Endothelial cell of umbilical vein (primary cell): ENCODE measurements at regions not wholly inside any gene's neighbourhood (a gene's known extent, or its start where the extent isn't known, plus 50 kb on each side); places are given as distances from the start of the nearest gene placed in this dataset.

Experiments
- BruUV-seq: library from RNA; stranded (reverse); fragments of 400-500 nt; replicated peaks from 2 replicates; lab custom pipeline; 2021; lab: Mats Ljungman, UMichigan
- CTCF ChIA-PET: fragments of 300-600, 350-600 bp; sonication (Branson Sonifier 250); formaldehyde crosslinking; loops from one replicate; lab custom pipeline; 2021; ENCODE audit warnings: antibody characterized with exemption, inconsistent platforms; lab: Charles Lee
- POLR2A ChIA-PET: fragments of 300-600, 350-600 bp; sonication (Branson Sonifier 250); formaldehyde crosslinking; loops from one replicate; lab custom pipeline; 2021; ENCODE audit warnings: antibody characterized with exemption, inconsistent platforms; lab: Charles Lee
- DNase-seq: peaks from one replicate; pipeline ENCODE4 v3.0.0-alpha.2; 2011; ENCODE audit warnings: low read depth, low spot score
- FAIRE-seq: peaks from 2 replicates; lab custom pipeline; 2011; peaks lifted over from hg19 to GRCh38; lab: Jason Lieb, UNC
- H2AFZ ChIP-seq: 2 replicates; pipeline ENCODE4 v1.6.0; 2012; ENCODE audit warnings: low read depth, low read length, control low read depth, inconsistent platforms
- H3K27ac ChIP-seq: 2 replicates; pipeline ENCODE4 v1.5.1; 2011; ENCODE audit warnings: low read depth, mild to moderate bottlenecking, control low read depth, low read length, moderate library complexity; ENCODE audit not compliant: insufficient read depth
- H3K27me3 ChIP-seq, 2 experiments: 2 replicates each; pipeline versions ENCODE4 v1.6.0 to v1.6.1; 2011; ENCODE audit warnings: low read length in 2 of 2, mixed read lengths in 1 of 2; ENCODE audit not compliant: control insufficient read depth in 2 of 2, insufficient read depth in 2 of 2
- H3K36me3 ChIP-seq, 2 experiments: 2 replicates in 1 of 2; 3 replicates in 1 of 2; pipeline ENCODE4 v1.5.1; 2011; ENCODE audit warnings: low read length in 2 of 2, mild to moderate bottlenecking in 1 of 2, moderate library complexity in 1 of 2; ENCODE audit not compliant: control insufficient read depth in 2 of 2, insufficient read depth in 2 of 2; ENCODE audit errors: extremely low read depth in 1 of 2
- H3K4me1 ChIP-seq: 3 replicates; pipeline ENCODE4 v1.5.1; 2011; ENCODE audit warnings: mild to moderate bottlenecking, low read length; ENCODE audit not compliant: control insufficient read depth, insufficient read depth; ENCODE audit errors: extremely low read depth
- H3K4me2 ChIP-seq: 2 replicates; pipeline ENCODE4 v1.6.1; 2011; ENCODE audit warnings: low read length, control low read depth, mixed read lengths; ENCODE audit not compliant: insufficient read depth
- H3K4me3 ChIP-seq, 3 experiments: fragments of 200-600 bp in 1 of 3; sonication (generic), shearing (Covaris generic) in 1 of 3; replicated peaks in 1 of 3; 2 replicates each; pipeline ENCODE4 v1.5.1; 2011 to 2016; ENCODE audit warnings: control low read depth in 3 of 3, low read length in 3 of 3, mild to moderate bottlenecking in 2 of 3, inconsistent platforms in 1 of 3, low read depth in 1 of 3, moderate library complexity in 1 of 3; ENCODE audit not compliant: insufficient read depth in 1 of 3
- H3K79me2 ChIP-seq: 2 replicates; pipeline ENCODE4 v1.6.0; 2012; ENCODE audit warnings: low read length, inconsistent platforms; ENCODE audit not compliant: control insufficient read depth, insufficient read depth
- H3K9ac ChIP-seq: replicated peaks from 2 replicates; pipeline ENCODE3; 2011; ENCODE audit warnings: low read length, control low read depth; ENCODE audit not compliant: insufficient read depth; ENCODE audit errors: extremely low read depth
- H3K9me1 ChIP-seq: replicated peaks from 3 replicates; pipeline ENCODE4 v1.6.0; 2011; ENCODE audit warnings: mild to moderate bottlenecking, low read length; ENCODE audit not compliant: control insufficient read depth, insufficient read depth; ENCODE audit errors: extremely low read depth
- H3K9me3 ChIP-seq: replicated peaks from 2 replicates; pipeline ENCODE4 v1.5.1; 2012; ENCODE audit warnings: low read length, inconsistent platforms; ENCODE audit not compliant: control insufficient read depth, insufficient read depth
- H4K20me1 ChIP-seq: replicated peaks from 2 replicates; pipeline ENCODE3; 2011; ENCODE audit warnings: mild to moderate bottlenecking, low read length; ENCODE audit not compliant: control insufficient read depth, insufficient read depth; ENCODE audit errors: extremely low read depth
- EZH2 ChIP-seq: IDR thresholded peaks from 2 replicates; pipeline ENCODE4 v1.6.1; 2012; ENCODE audit warnings: borderline replicate concordance, low read depth, mild to moderate bottlenecking, moderate library complexity, low read length, inconsistent platforms; ENCODE audit not compliant: severe bottlenecking
- FOS ChIP-seq: IDR thresholded peaks from 2 replicates; pipeline ENCODE4 v1.6.1; 2011; ENCODE audit warnings: mild to moderate bottlenecking, low read length, moderate library complexity, borderline replicate concordance; ENCODE audit not compliant: insufficient read depth
- GATA2 ChIP-seq: IDR thresholded peaks from 2 replicates; pipeline ENCODE4 v1.7.0; 2011; ENCODE audit warnings: low read depth, mild to moderate bottlenecking, moderate library complexity, mixed read lengths, low read length; ENCODE audit not compliant: insufficient read length, insufficient read depth
- JUN ChIP-seq: IDR thresholded peaks from 2 replicates; pipeline ENCODE4 v1.6.1; 2011; ENCODE audit warnings: borderline replicate concordance, low read depth; ENCODE audit not compliant: insufficient read length, insufficient read depth
- MAX ChIP-seq: IDR thresholded peaks from 2 replicates; pipeline ENCODE4 v1.6.1; 2011; ENCODE audit not compliant: insufficient read depth, insufficient read length
- MYC ChIP-seq: IDR thresholded peaks from one replicate; pipeline ENCODE4 v1.6.1; 2011; ENCODE audit warnings: mild to moderate bottlenecking, low read depth, low read length
- POLR2A ChIP-seq: IDR thresholded peaks from 2 replicates; pipeline ENCODE4 v1.6.1; 2012; ENCODE audit warnings: low read depth, mild to moderate bottlenecking, control low read depth, low read length
- POLR2AphosphoS5 ChIP-seq: IDR thresholded peaks from 2 replicates; pipeline ENCODE4 v1.6.1; 2012; ENCODE audit warnings: low read depth, mild to moderate bottlenecking, control low read depth, low read length, moderate library complexity; ENCODE audit not compliant: insufficient read depth
- dilution Hi-C: fragments of 300-500 bp; cut with MboI; formaldehyde crosslinking; loops from one replicate; pipeline ENCODE4 v1.15.0; 2019; ENCODE audit warnings: low sequenced_read_pairs; ENCODE audit not compliant: extremely low pct_ligation_motif_present
- intact Hi-C: fragments of 100-400 bp; cut with micrococcal nuclease; formaldehyde crosslinking; loops from one replicate; pipeline ENCODE4 v1.10.0; 2022
- TF ChIP-seq, protein P1 (sequence below), 2 donors: IDR thresholded peaks; 1 replicate in 1 of 2; 2 replicates in 1 of 2; pipeline ENCODE4 v1.5.1; 2011; ENCODE audit warnings: low read length in 2 of 2, mild to moderate bottlenecking in 2 of 2, moderate library complexity in 2 of 2, control low read depth in 1 of 2, inconsistent platforms in 1 of 2, low read depth in 1 of 2; ENCODE audit not compliant: insufficient read depth in 1 of 2; ENCODE audit errors: extremely low read depth in 1 of 2

- Histone ChIP-seq H3K79me2 (no peaks in the 10 kb centered on the region), H3K4me1 (no peaks in the 10 kb centered on the region), H3K27me3 (peaks cover 0 to 6% of the 10 kb centered on the region in 2 experiments), H3K9ac (no peak overlapping the region), H3K9me3 (no peaks in the 10 kb centered on the region), H3K4me3 (no peak overlapping the region), H4K20me1 (no peaks in the 10 kb centered on the region), H2AFZ (no peak overlapping the region), H3K9me1 (no peaks in the 10 kb centered on the region), H3K36me3 (no peaks in the 10 kb centered on the region), H3K4me2 (no peak overlapping the region), H3K27ac (no peak overlapping the region)
- dilution Hi-C loops: no loop called here
- no peak for TF ChIP-seq JUN
- no peak for TF ChIP-seq FOS
- no peak for TF ChIP-seq EZH2
- TF ChIP-seq, protein P1, sequence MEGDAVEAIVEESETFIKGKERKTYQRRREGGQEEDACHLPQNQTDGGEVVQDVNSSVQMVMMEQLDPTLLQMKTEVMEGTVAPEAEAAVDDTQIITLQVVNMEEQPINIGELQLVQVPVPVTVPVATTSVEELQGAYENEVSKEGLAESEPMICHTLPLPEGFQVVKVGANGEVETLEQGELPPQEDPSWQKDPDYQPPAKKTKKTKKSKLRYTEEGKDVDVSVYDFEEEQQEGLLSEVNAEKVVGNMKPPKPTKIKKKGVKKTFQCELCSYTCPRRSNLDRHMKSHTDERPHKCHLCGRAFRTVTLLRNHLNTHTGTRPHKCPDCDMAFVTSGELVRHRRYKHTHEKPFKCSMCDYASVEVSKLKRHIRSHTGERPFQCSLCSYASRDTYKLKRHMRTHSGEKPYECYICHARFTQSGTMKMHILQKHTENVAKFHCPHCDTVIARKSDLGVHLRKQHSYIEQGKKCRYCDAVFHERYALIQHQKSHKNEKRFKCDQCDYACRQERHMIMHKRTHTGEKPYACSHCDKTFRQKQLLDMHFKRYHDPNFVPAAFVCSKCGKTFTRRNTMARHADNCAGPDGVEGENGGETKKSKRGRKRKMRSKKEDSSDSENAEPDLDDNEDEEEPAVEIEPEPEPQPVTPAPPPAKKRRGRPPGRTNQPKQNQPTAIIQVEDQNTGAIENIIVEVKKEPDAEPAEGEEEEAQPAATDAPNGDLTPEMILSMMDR (IDR thresholded peaks at IDR 0.05; ENCODE audit: extremely low read depth in 1 of 2, insufficient read depth in 1 of 2, low read depth in 1 of 2, low read length in 2 of 2): no peak
- no peak for TF ChIP-seq GATA2
- no peak for TF ChIP-seq MYC
- no peak for TF ChIP-seq MAX
- no peak for TF ChIP-seq POLR2A
- no peak for TF ChIP-seq POLR2AphosphoS5
- intact Hi-C loops: no loop called here
- FAIRE-seq (no peak), DNase-seq (no peak)
- POLR2A ChIA-PET: no interaction called here
- CTCF ChIA-PET: no interaction called here
- no TSS peak for BruUV-seq
Observed at GRCh38 chr11:44408711-44409470, 99.0 kb upstream of the ALX4 start.
